K562 (cell line): ENCODE measurements at regions not wholly inside any gene's neighbourhood (a gene's known extent, or its start where the extent isn't known, plus 50 kb on each side); places are given as distances from the start of the nearest gene placed in this dataset.

ENCODE experiments used
- ATAC-seq: fragments of 200-7000 bp; cut with Tn5 transposase; 3 replicates; pipeline ENCODE4 v1.9.1; 2020; ENCODE audit warnings: moderate library complexity
- BruUV-seq: library from RNA; stranded (reverse); fragments of 400-500 nt; replicated peaks from 2 replicates; lab custom pipeline; 2021; lab: Mats Ljungman, UMichigan
- CTCF ChIA-PET: fragments of 300-600 bp; formaldehyde crosslinking; extraction: SDS; loops from one replicate; lab custom pipeline; 2021; ENCODE audit warnings: low intra/inter-chr PET ratio; lab: Yijun Ruan, JAX
- POLR2A ChIA-PET: fragments of 300-600, 350-650 bp; sonication (Branson Sonifier 250); formaldehyde crosslinking; extraction: SDS; loops from one replicate; lab custom pipeline; 2021; ENCODE audit warnings: antibody characterized with exemption, inconsistent platforms; lab: Yijun Ruan, JAX
- DNase-seq, 4 experiments: peaks; one replicate each; pipeline versions ENCODE4 v3.0.0 to v3.0.0-alpha.2; 2011 to 2018; ENCODE audit warnings: low spot score in 3 of 4, mixed read lengths in 3 of 4; ENCODE audit errors: extremely low read depth in 1 of 4
- FAIRE-seq: peaks from 2 replicates; lab custom pipeline; 2011; peaks lifted over from hg19 to GRCh38; lab: Jason Lieb, UNC
- H2AFZ ChIP-seq: 2 replicates; pipeline ENCODE4 v1.6.0; 2011; ENCODE audit warnings: low read depth, low read length, control low read depth, inconsistent platforms
- H3K27ac ChIP-seq: fragments of 200-600 bp; 3 replicates; pipeline ENCODE4 v1.8.0; 2011; ENCODE audit warnings: low read depth, mild to moderate bottlenecking, control low read depth, inconsistent platforms, low read length, moderate library complexity, mixed read lengths; ENCODE audit errors: extremely low read depth
- H3K27me3 ChIP-seq, 2 experiments: fragments of 300-600 bp in 1 of 2; 2 replicates in 1 of 2; 3 replicates in 1 of 2; pipeline versions ENCODE4 v1.6.0 to v1.8.0; 2011; ENCODE audit warnings: inconsistent platforms in 2 of 2, low read length in 2 of 2, mild to moderate bottlenecking in 1 of 2, mixed read lengths in 1 of 2, moderate library complexity in 1 of 2; ENCODE audit not compliant: control insufficient read depth in 2 of 2, insufficient read depth in 2 of 2
- H3K36me3 ChIP-seq: fragments of 300-600 bp; 3 replicates; pipeline ENCODE4 v1.8.0; 2011; ENCODE audit warnings: mild to moderate bottlenecking, low read length, inconsistent platforms; ENCODE audit not compliant: control insufficient read depth, insufficient read depth
- H3K4me1 ChIP-seq, 2 experiments: fragments of 200-600 bp in 1 of 2; replicated peaks in 1 of 2; 2 replicates in 1 of 2; 3 replicates in 1 of 2; pipeline versions ENCODE4 v1.5.1 to v1.8.0; 2011; ENCODE audit warnings: inconsistent platforms in 2 of 2, low read length in 2 of 2, mild to moderate bottlenecking in 1 of 2, mixed read lengths in 1 of 2, moderate library complexity in 1 of 2; ENCODE audit not compliant: control insufficient read depth in 2 of 2, insufficient read depth in 2 of 2
- H3K4me2 ChIP-seq: 2 replicates; pipeline ENCODE4 v1.6.1; 2011; ENCODE audit warnings: low read length, control low read depth, inconsistent platforms, mixed read lengths; ENCODE audit not compliant: insufficient read depth
- H3K4me3 ChIP-seq: fragments of 200-600 bp; sonication (generic), shearing (Covaris generic); 2 replicates; pipeline ENCODE4 v1.5.1; 2016; ENCODE audit warnings: control low read depth, inconsistent platforms
- H3K79me2 ChIP-seq: fragments of 200-600 bp; 3 replicates; pipeline ENCODE4 v1.8.0; 2011; ENCODE audit warnings: low read length, inconsistent platforms; ENCODE audit not compliant: control insufficient read depth, insufficient read depth
- H3K9ac ChIP-seq, 2 experiments: 2 replicates each; pipeline versions ENCODE4 v1.6.0 to v1.6.1; 2011; ENCODE audit warnings: low read depth in 2 of 2, low read length in 2 of 2, control low read depth in 1 of 2, inconsistent platforms in 1 of 2, mild to moderate bottlenecking in 1 of 2, mixed read lengths in 1 of 2; ENCODE audit not compliant: insufficient read depth in 1 of 2
- H3K9me1 ChIP-seq: one replicate; pipeline ENCODE4 v1.6.0; 2011; ENCODE audit warnings: inconsistent platforms, mild to moderate bottlenecking, low read length, moderate library complexity; ENCODE audit not compliant: control insufficient read depth, insufficient read depth
- H3K9me3 ChIP-seq: replicated peaks from 2 replicates; pipeline ENCODE4 v1.5.1; 2011; ENCODE audit warnings: low read depth, low read length, inconsistent platforms; ENCODE audit not compliant: control insufficient read depth, insufficient read depth
- H4K20me1 ChIP-seq: replicated peaks from 2 replicates; pipeline ENCODE4 v1.6.1; 2011; ENCODE audit warnings: low read length, inconsistent platforms, mixed read lengths; ENCODE audit not compliant: control insufficient read depth, insufficient read depth
- AFF1 ChIP-seq, 2 experiments: fragments of 450-650 bp; IDR thresholded peaks; 2 replicates each; pipeline ENCODE4 v1.6.1; 2018; ENCODE audit warnings: mild to moderate bottlenecking in 2 of 2, low read depth in 1 of 2; ENCODE audit not compliant: partially characterized antibody in 2 of 2
- ATF3 ChIP-seq, 2 experiments: fragments of 450-650 bp in 1 of 2; sonication (generic) in 1 of 2; formaldehyde crosslinking in 1 of 2; IDR thresholded peaks in 1 of 2; conservative IDR thresholded peaks in 1 of 2; 2 replicates each; pipeline versions ENCODE4 v1.6.1 to v1.8.1; 2016 to 2023; ENCODE audit warnings: mild to moderate bottlenecking in 2 of 2, moderate library complexity in 2 of 2, inconsistent platforms in 1 of 2, missing genetic modification reagents in 1 of 2
- ATF4 ChIP-seq: fragments of 450-650 bp; formaldehyde crosslinking; IDR thresholded peaks from 2 replicates; pipeline ENCODE4 v1.4.0; 2022; ENCODE audit warnings: mild to moderate bottlenecking, moderate library complexity
- CBFA2T3 ChIP-seq: fragments of 450-650 bp; IDR thresholded peaks from 2 replicates; pipeline ENCODE4 v1.6.1; 2017
- CLOCK ChIP-seq: fragments of 250-450 bp; sonication (Bioruptor Pico); IDR thresholded peaks from 2 replicates; pipeline ENCODE4 v1.4.0; 2020; ENCODE audit warnings: mild to moderate bottlenecking, moderate library complexity, borderline replicate concordance
- GABPB1 ChIP-seq: sonication (generic); formaldehyde crosslinking; IDR thresholded peaks from 2 replicates; pipeline ENCODE4 v1.8.0; 2022; ENCODE audit warnings: mild to moderate bottlenecking, missing genetic modification reagents
- HDAC8 ChIP-seq: fragments of 450-650 bp; IDR thresholded peaks from 2 replicates; pipeline ENCODE4 v1.6.1; 2016; ENCODE audit warnings: mild to moderate bottlenecking, missing genetic modification characterization, moderate library complexity, missing compliant biosample characterization
- HES1 ChIP-seq: fragments of 450-650 bp; IDR thresholded peaks from 2 replicates; pipeline ENCODE4 v1.6.1; 2016; ENCODE audit warnings: low read depth, mild to moderate bottlenecking, moderate library complexity
- KAT2B ChIP-seq: IDR thresholded peaks from one replicate; pipeline ENCODE4 v1.6.1; 2012; ENCODE audit warnings: low read depth, mild to moderate bottlenecking, control low read depth, inconsistent platforms, low read length, moderate library complexity
- ZFX ChIP-seq: sonication (generic); formaldehyde crosslinking; IDR thresholded peaks from 2 replicates; pipeline ENCODE4 v1.8.0; 2022; ENCODE audit warnings: mild to moderate bottlenecking, missing genetic modification reagents, moderate library complexity
- WGBS: fragments of 100-300 bp; shearing (Covaris generic); methylation state at CpG from one replicate; pipeline ENCODE4 v1.1.6; 2016; ENCODE audit warnings: low coverage, mixed read lengths; ENCODE audit not compliant: insufficient coverage; ENCODE audit errors: missing lambda C conversion rate; 5-methylcytosine and 5-hydroxymethylcytosine counted together
- in situ Hi-C: fragments of 300-500 bp; cut with MboI; formaldehyde crosslinking; loops from 4 replicates; pipeline ENCODE4 v1.15.0; 2018; ENCODE audit warnings: inconsistent platforms, mixed read lengths
- intact Hi-C: fragments of 100-400 bp; cut with micrococcal nuclease; formaldehyde crosslinking; loops from 2 replicates; pipeline ENCODE4 v1.14.2; 2022

GRCh38 chr5:74408150-74409043 is 232.1 kb downstream of the ENC1 start:
- Histone ChIP-seq H3K9me3 (no peaks in the 10 kb centered on the region), H2AFZ (no peak overlapping the region), H3K4me1 (peaks cover 0 to 7% of the 10 kb centered on the region in 2 experiments; a peak in 2 of 5 replicates), H3K27ac (no peak overlapping the region), H3K79me2 (no peaks in the 10 kb centered on the region), H3K9ac (no peak overlapping the region), H3K9me1 (no peaks in the 10 kb centered on the region), H3K4me2 (no peak overlapping the region), H3K36me3 (no peaks in the 10 kb centered on the region), H3K4me3 (no peak overlapping the region), H4K20me1 (no peaks in the 10 kb centered on the region), H3K27me3 (peaks cover 0 to 8% of the 10 kb centered on the region in 2 experiments; a peak in 1 of 5 replicates)
- no peak for DNase-seq
- no peak for ATAC-seq
- CTCF ChIA-PET = no interaction called here
- BruUV-seq = no TSS peak
- FAIRE-seq = peak; percentile 19
- POLR2A ChIA-PET = no interaction called here
- intact Hi-C loops (no loop called here), in situ Hi-C loops (no loop called here)
- WGBS = 2% methylated on average over 7 of the region's 7 CpGs
- TF ChIP-seq CLOCK (CRISPR knock-in tag) (no peak), ATF4 (CRISPR knock-in tag) (no peak), ATF3 (IDR thresholded peaks at IDR 0.05) (no peak), ATF3 (CRISPR knock-in tag; conservative IDR thresholded peaks at IDR 0.05) (no peak), GABPB1 (CRISPR knock-in tag) (no peak), ZFX (no peak), HES1 (no peak), HDAC8 (tag) (no peak), CBFA2T3 (peak; percentile 41), AFF1 (IDR thresholded peaks at IDR 0.05; ENCODE audit: low read depth in 1 of 2, partially characterized antibody in 2 of 2) (no peak), KAT2B (no peak)
